RWPE1 (cell line): ENCODE measurements at regions not wholly inside any gene's neighbourhood (a gene's known extent, or its start where the extent isn't known, plus 50 kb on each side); places are given as distances from the start of the nearest gene placed in this dataset.
"Not testable (repeated sequence)": the region's sequence is repeated elsewhere in the genome, so short reads cannot be mapped to it uniquely, and the experiment has no call there.

Experiments used
- CTCF ChIA-PET: fragments of 350-600 bp; sonication (Branson Sonifier 250); formaldehyde crosslinking; extraction: SDS; loops from one replicate; lab custom pipeline; 2021; lab: Yijun Ruan, JAX
- POLR2A ChIA-PET: fragments of 400-600 bp; formaldehyde crosslinking; extraction: SDS; loops from one replicate; lab custom pipeline; 2020; ENCODE audit warnings: antibody characterized with exemption; ENCODE audit not compliant: low non-redundant PET; lab: Yijun Ruan, JAX
- DNase-seq: peaks from one replicate; pipeline ENCODE4 v3.0.0; 2012; ENCODE audit warnings: low spot score
- H3K27ac ChIP-seq: fragments of 450-650 bp; 2 replicates; pipeline ENCODE4 v1.5.1; 2017
- CTCF ChIP-seq: fragments of 450-650 bp; conservative IDR thresholded peaks from 2 replicates; pipeline ENCODE4 v1.5.1; 2017; ENCODE audit warnings: low read depth, mild to moderate bottlenecking

GRCh38 chr2:129504646-129505045, 474.8 kb upstream of the RAB6C start:
- ChIA-PET POLR2A (no interaction called here), CTCF (interaction anchor here (0.7 kb wide), 1 partner anchor 208 kb away, joined by 3 read pairs; no protein-coding TSS in a partner anchor)
- peak; percentile 26 for DNase-seq
- H3K27ac ChIP-seq: no peak overlapping the region
- no peak for TF ChIP-seq CTCF

GRCh38 chr2:129518937-129519336, 460.5 kb upstream of the RAB6C start:
- no peak for TF ChIP-seq CTCF
- ChIA-PET CTCF (no interaction called here), POLR2A (no interaction called here)
- DNase-seq: no peak
- H3K27ac ChIP-seq: no peak overlapping the region

- CTCF ChIA-PET: not testable (repeated sequence)
Observed at GRCh38 chr2:129532158-129532557, 447.3 kb upstream of the RAB6C start.

GRCh38 chr2:129548880-129549279, 430.6 kb upstream of the RAB6C start:
- TF ChIP-seq CTCF: no peak
- DNase-seq: no peak
- H3K27ac ChIP-seq: no peak overlapping the region
- CTCF ChIA-PET: no interaction called here
- POLR2A ChIA-PET: no interaction called here

More at GRCh38 chr2:129532158-129532557, 447.3 kb upstream of the RAB6C start:
- POLR2A ChIA-PET, H3K27ac ChIP-seq, DNase-seq: not testable (repeated sequence)

- no peak for TF ChIP-seq CTCF
Observed at GRCh38 chr2:129550536-129550935, 428.9 kb upstream of the RAB6C start.

GRCh38 chr2:129554373-129554772, 425.1 kb upstream of the RAB6C start:
- CTCF ChIA-PET: no interaction called here
- POLR2A ChIA-PET: no interaction called here
- TF ChIP-seq CTCF: no peak
- no peak for DNase-seq
- H3K27ac ChIP-seq: no peak overlapping the region

More at GRCh38 chr2:129550536-129550935, 428.9 kb upstream of the RAB6C start:
- CTCF ChIA-PET: no interaction called here
- DNase-seq: no peak
- POLR2A ChIA-PET: no interaction called here
- H3K27ac ChIP-seq: no peak overlapping the region

- POLR2A ChIA-PET: no interaction called here
- CTCF ChIA-PET: no interaction called here
- H3K27ac ChIP-seq: no peak overlapping the region
- no peak for TF ChIP-seq CTCF
- no peak for DNase-seq
Observed at GRCh38 chr2:129559101-129559500, 420.4 kb upstream of the RAB6C start.
